ENCODE measurements at regions not wholly inside any gene's neighbourhood (a gene's known extent, or its start where the extent isn't known, plus 50 kb on each side); places are given as distances from the start of the nearest gene placed in this dataset.

DNA sequence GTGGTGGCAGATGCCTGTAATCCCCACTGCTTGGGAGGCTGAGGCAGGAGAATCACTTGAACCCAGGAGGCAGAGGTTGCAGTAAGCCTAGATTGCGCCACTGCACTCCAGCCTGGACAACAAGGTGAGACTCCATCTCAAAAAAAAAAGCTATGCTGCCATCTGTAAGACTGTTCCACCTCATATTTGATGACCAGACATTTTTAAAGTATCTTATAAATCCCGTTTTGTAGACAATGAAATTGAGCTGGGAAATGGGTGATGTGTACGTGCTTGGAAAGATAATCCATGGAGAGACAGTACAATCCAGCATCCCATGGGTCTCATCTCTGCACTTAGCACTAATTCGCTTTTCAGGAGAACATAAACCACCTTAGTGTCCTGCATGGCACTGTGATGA lies 126.5 kb upstream of the ATP5MC3 start:
- DNase-seq (ENCODE audit: low read depth): no peak
- TF ChIP-seq, protein P1, sequence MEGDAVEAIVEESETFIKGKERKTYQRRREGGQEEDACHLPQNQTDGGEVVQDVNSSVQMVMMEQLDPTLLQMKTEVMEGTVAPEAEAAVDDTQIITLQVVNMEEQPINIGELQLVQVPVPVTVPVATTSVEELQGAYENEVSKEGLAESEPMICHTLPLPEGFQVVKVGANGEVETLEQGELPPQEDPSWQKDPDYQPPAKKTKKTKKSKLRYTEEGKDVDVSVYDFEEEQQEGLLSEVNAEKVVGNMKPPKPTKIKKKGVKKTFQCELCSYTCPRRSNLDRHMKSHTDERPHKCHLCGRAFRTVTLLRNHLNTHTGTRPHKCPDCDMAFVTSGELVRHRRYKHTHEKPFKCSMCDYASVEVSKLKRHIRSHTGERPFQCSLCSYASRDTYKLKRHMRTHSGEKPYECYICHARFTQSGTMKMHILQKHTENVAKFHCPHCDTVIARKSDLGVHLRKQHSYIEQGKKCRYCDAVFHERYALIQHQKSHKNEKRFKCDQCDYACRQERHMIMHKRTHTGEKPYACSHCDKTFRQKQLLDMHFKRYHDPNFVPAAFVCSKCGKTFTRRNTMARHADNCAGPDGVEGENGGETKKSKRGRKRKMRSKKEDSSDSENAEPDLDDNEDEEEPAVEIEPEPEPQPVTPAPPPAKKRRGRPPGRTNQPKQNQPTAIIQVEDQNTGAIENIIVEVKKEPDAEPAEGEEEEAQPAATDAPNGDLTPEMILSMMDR (IDR thresholded peaks at IDR 0.05; ENCODE audit: insufficient read depth, low read length, poor library complexity, severe bottlenecking): no peak
- Histone ChIP-seq H3K4me3 (ENCODE audit: low read depth, low read length) (no peak overlapping the region), H3K27me3 (ENCODE audit: control insufficient read depth, insufficient read depth, low read length) (no peaks in the 10 kb centered on the region), H3K36me3 (ENCODE audit: control insufficient read depth, insufficient read depth, low read length) (no peaks in the 10 kb centered on the region)

DNA sequence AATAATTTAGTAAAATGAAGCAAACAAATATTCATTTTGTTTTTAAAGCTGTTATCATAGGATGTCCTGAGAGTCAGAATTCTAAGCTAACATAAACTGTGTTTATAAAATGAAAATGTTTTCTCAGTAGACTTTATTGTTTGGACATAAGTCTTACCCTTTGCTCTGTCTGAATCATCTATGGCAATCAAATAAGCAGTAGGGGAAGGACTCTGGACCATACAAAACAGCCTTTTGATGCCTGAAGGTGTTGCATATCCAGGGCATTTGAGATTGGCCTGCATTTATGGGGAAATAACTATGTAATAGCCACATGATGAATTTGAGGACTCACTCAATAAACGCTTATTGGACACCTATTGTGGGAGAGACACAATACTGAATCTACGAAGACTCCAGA lies 123.0 kb upstream of the ATP5MC3 start:
- DNase-seq (ENCODE audit: low read depth): no peak
- Histone ChIP-seq H3K4me3 (ENCODE audit: low read depth, low read length) (no peak overlapping the region), H3K36me3 (ENCODE audit: control insufficient read depth, insufficient read depth, low read length) (no peaks in the 10 kb centered on the region), H3K27me3 (ENCODE audit: control insufficient read depth, insufficient read depth, low read length) (no peaks in the 10 kb centered on the region)
- TF ChIP-seq, protein P1 (IDR thresholded peaks at IDR 0.05; ENCODE audit: insufficient read depth, low read length, poor library complexity, severe bottlenecking): no peak

DNA sequence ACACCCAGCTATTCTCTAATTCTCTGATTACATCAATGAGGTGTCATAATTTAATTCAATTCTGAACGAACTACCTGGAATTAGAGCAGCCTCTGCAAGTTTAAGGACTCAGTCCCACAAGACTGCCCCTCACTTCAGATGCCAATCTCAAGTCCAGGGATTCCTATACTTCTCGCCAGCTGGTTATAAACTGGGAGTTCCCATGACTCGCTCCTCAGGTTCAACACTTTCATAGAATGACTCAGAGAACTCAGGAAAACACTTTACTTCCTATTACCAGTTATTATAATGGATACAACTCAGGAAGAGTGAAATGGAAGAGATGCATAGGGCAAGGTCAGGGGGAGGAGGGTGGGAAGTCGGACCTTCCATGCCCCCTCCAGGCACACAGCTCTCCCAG lies 112.3 kb upstream of the ATP5MC3 start:
- no peaks in the 10 kb centered on the region for H3K36me3 ChIP-seq (ENCODE audit: control insufficient read depth, insufficient read depth, low read length)
- peak; percentile 39 for DNase-seq (ENCODE audit: low read depth)
- no peaks in the 10 kb centered on the region for H3K27me3 ChIP-seq (ENCODE audit: control insufficient read depth, insufficient read depth, low read length)
- no peak overlapping the region for H3K4me3 ChIP-seq (ENCODE audit: low read depth, low read length)
- TF ChIP-seq, protein P1 (IDR thresholded peaks at IDR 0.05; ENCODE audit: insufficient read depth, low read length, poor library complexity, severe bottlenecking): no peak

DNA sequence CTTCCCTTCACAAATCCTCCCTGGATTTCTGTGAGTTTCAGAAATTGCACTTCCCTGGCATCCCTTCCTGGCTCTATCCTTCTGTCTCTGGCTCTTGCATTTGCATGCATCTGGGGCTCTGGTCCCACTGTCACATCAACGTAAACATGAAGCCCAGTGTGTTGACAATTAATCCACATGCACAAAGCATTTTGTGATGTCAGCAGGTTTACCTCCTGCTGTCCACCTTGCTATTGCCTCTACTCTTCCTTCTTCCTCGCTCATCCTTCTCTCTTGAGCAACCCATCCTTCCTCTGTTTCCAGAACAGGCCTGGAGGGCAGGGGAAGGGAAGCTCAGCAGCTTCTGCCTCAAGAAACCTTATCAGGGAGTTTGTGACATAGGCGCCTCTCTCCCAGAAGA lies 111.7 kb upstream of the ATP5MC3 start:
- Histone ChIP-seq H3K4me3 (ENCODE audit: low read depth, low read length) (no peak overlapping the region), H3K27me3 (ENCODE audit: control insufficient read depth, insufficient read depth, low read length) (no peaks in the 10 kb centered on the region), H3K36me3 (ENCODE audit: control insufficient read depth, insufficient read depth, low read length) (no peaks in the 10 kb centered on the region)
- DNase-seq (ENCODE audit: low read depth): no peak
- TF ChIP-seq, protein P1 (IDR thresholded peaks at IDR 0.05; ENCODE audit: insufficient read depth, low read length, poor library complexity, severe bottlenecking): no peak

DNA sequence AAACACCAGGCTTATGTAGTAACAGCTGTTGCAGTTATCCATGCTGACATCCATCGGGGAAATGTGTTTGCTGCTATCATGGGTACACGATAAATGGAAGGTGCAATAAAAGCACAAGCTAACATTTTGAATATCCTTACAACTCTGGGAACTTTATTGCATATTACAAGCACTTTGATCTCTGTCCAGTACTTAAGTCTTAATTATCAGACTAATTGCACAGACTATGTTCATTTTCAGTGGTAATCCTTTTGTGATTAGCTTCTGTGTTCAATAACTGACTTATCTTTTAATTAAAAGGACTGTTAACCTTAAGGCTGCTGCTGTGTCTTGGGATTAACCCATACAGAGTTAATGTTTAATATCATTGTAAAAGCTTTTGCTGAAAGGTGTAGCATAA lies 101.4 kb upstream of the ATP5MC3 start:
- peaks cover 2% of the 10 kb centered on the region for H3K27me3 ChIP-seq (ENCODE audit: control insufficient read depth, insufficient read depth, low read length)
- no peaks in the 10 kb centered on the region for H3K36me3 ChIP-seq (ENCODE audit: control insufficient read depth, insufficient read depth, low read length)
- no peak for DNase-seq (ENCODE audit: low read depth)
- no peak overlapping the region for H3K4me3 ChIP-seq (ENCODE audit: low read depth, low read length)
- TF ChIP-seq, protein P1 (IDR thresholded peaks at IDR 0.05; ENCODE audit: insufficient read depth, low read length, poor library complexity, severe bottlenecking): no peak

DNA sequence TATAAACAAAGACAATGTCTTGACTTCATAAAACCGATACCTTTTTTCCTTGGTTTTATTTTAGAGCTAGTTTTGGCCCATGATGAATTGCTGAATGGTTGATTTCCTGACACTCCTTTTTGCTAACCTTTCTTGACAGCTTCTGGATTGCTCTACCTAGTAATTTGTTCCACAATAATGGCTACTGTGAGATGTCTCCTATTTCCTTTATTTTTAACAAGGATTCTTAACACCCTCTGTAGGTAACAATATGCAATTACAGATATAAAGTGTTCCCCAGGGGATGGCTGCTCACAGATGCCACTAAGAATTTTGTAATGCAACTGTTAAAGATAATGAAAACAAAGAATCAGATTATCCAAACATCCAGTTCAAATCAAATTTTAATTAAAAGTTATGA lies 100.8 kb upstream of the ATP5MC3 start:
- TF ChIP-seq, protein P1 (IDR thresholded peaks at IDR 0.05; ENCODE audit: insufficient read depth, low read length, poor library complexity, severe bottlenecking): peak; percentile 40
- no peaks in the 10 kb centered on the region for H3K36me3 ChIP-seq (ENCODE audit: control insufficient read depth, insufficient read depth, low read length)
- no peak for DNase-seq (ENCODE audit: low read depth)
- H3K27me3 ChIP-seq (ENCODE audit: control insufficient read depth, insufficient read depth, low read length): peaks cover 2% of the 10 kb centered on the region
- no peak overlapping the region for H3K4me3 ChIP-seq (ENCODE audit: low read depth, low read length)
